NCI-H526 treated with DMSO at 0.1 percent for 48 hours (cell line): ENCODE measurements at regions not wholly inside any gene's neighbourhood (a gene's known extent, or its start where the extent isn't known, plus 50 kb on each side); places are given as distances from the start of the nearest gene placed in this dataset.

ENCODE experiments used
- DNase-seq: peaks from one replicate; lab custom pipeline; 2025; lab: John Stamatoyannopoulos, UW

- DNase-seq = no peak
Measured at GRCh38 chr17:73815474-73815873, 171.2 kb upstream of the SDK2 start.

- DNase-seq = no peak
Measured at GRCh38 chr17:73819440-73820395, 175.5 kb upstream of the SDK2 start.

GRCh38 chr17:73820686-73821448, 176.6 kb upstream of the SDK2 start:
- DNase-seq = no peak

- DNase-seq = no peak
Measured at GRCh38 chr17:73821665-73822064, 177.4 kb upstream of the SDK2 start.

GRCh38 chr17:73822371-73822770, 178.1 kb upstream of the SDK2 start:
- DNase-seq = no peak

GRCh38 chr17:73823684-73824083, 179.4 kb upstream of the SDK2 start:
- no peak for DNase-seq

- no peak for DNase-seq
Measured at GRCh38 chr17:73824321-73824720, 180.1 kb upstream of the SDK2 start.

GRCh38 chr17:73826181-73826871, 182.1 kb upstream of the SDK2 start:
- no peak for DNase-seq

GRCh38 chr17:73826872-73827228, 182.6 kb upstream of the SDK2 start:
- no peak for DNase-seq

- DNase-seq = no peak
Measured at GRCh38 chr17:73827627-73828291, 183.5 kb upstream of the SDK2 start.

GRCh38 chr17:73829676-73830280, 185.5 kb upstream of the SDK2 start:
- no peak for DNase-seq

GRCh38 chr17:73831699-73832098, 187.5 kb upstream of the SDK2 start:
- DNase-seq = no peak

- DNase-seq = no peak
Measured at GRCh38 chr17:73833775-73834488, 189.7 kb upstream of the SDK2 start.

GRCh38 chr17:73834684-73835343, 190.6 kb upstream of the SDK2 start:
- no peak for DNase-seq

GRCh38 chr17:73835605-73836004, 191.4 kb upstream of the SDK2 start:
- no peak for DNase-seq

GRCh38 chr17:73838815-73839214, 194.6 kb upstream of the SDK2 start:
- DNase-seq = no peak

GRCh38 chr17:73840829-73841228, 196.6 kb upstream of the SDK2 start:
- DNase-seq = no peak

GRCh38 chr17:73841431-73842060, 197.3 kb upstream of the SDK2 start:
- peak; percentile 38 for DNase-seq

GRCh38 chr17:73847952-73848351, 203.7 kb upstream of the SDK2 start:
- DNase-seq = no peak

GRCh38 chr17:73850426-73850825, 206.2 kb upstream of the SDK2 start:
- no peak for DNase-seq
